ENCODE measurements at regions not wholly inside any gene's neighbourhood (a gene's known extent, or its start where the extent isn't known, plus 50 kb on each side); places are given as distances from the start of the nearest gene placed in this dataset.

GRCh38 chr16:80488167-80488566 lies 52.6 kb upstream of the DYNLRB2 start:
- TF ChIP-seq CTCF (IDR thresholded peaks at IDR 0.05) (no peak), POLR2A (IDR thresholded peaks at IDR 0.05) (no peak)

Measured in Peyer's patch (tissue), 4 donors.